HCT116 (cell line): ENCODE measurements at regions not wholly inside any gene's neighbourhood (a gene's known extent, or its start where the extent isn't known, plus 50 kb on each side); places are given as distances from the start of the nearest gene placed in this dataset.

Source experiments
- ATAC-seq: fragments of 200-7000 bp; cut with Tn5 transposase; 2 replicates; pipeline ENCODE4 v1.9.1; 2020; ENCODE audit warnings: mild to moderate bottlenecking, moderate library complexity
- BruUV-seq: library from RNA; stranded (reverse); fragments of 400-500 nt; replicated peaks from 2 replicates; lab custom pipeline; 2021; lab: Mats Ljungman, UMichigan
- CTCF ChIA-PET: fragments of 300-600 bp; sonication (Branson Sonifier 250); formaldehyde crosslinking; loops from one replicate; lab custom pipeline; 2021; ENCODE audit warnings: antibody characterized with exemption; lab: Charles Lee
- POLR2A ChIA-PET: fragments of 300-600, 350-600 bp; sonication (Branson Sonifier 250); formaldehyde crosslinking; loops from one replicate; lab custom pipeline; 2021; ENCODE audit warnings: antibody characterized with exemption; lab: Charles Lee
- RAD21 ChIA-PET, 2 experiments: fragments of 300-600 bp; sonication (Branson Sonifier 250); formaldehyde crosslinking; loops; one replicate each; lab custom pipeline; 2023; ENCODE audit warnings: low total read pairs in 2 of 2; ENCODE audit not compliant: uncharacterized antibody in 2 of 2, unreplicated experiment in 2 of 2, low non-redundant PET in 1 of 2; lab: Charles Lee
- DNase-seq: peaks from one replicate; pipeline ENCODE4 v3.0.0-alpha.2; 2010; ENCODE audit warnings: low read depth, low spot score
- H2AFZ ChIP-seq: fragments of 200-600 bp; shearing (Covaris generic), sonication (generic); 2 replicates; pipeline ENCODE4 v1.6.1; 2017; ENCODE audit warnings: low read depth, mixed run types, mixed read lengths, antibody characterized with exemption, low read length; ENCODE audit not compliant: poor library complexity, severe bottlenecking
- H3K27ac ChIP-seq: 2 replicates; pipeline ENCODE4 v1.5.1; 2012; ENCODE audit warnings: low read depth, low read length
- H3K27me3 ChIP-seq: fragments of 200-600 bp; sonication (generic); 2 replicates; pipeline ENCODE4 v1.6.1; 2016; ENCODE audit warnings: mixed run types, low read length, mixed read lengths; ENCODE audit not compliant: insufficient read depth
- H3K36me3 ChIP-seq, 2 experiments: fragments of 200-500 bp in 1 of 2; fragments of 200-600 bp in 1 of 2; sonication (Bioruptor generic) in 1 of 2; sonication (generic) in 1 of 2; 2 replicates each; pipeline versions ENCODE4 v1.5.1 to v1.6.1; 2014 to 2016; ENCODE audit warnings: low read length in 2 of 2, inconsistent platforms in 1 of 2, mixed read lengths in 1 of 2, mixed run types in 1 of 2; ENCODE audit not compliant: insufficient read depth in 2 of 2, control insufficient read depth in 1 of 2
- H3K4me1 ChIP-seq, 2 experiments: fragments of 200-600 bp in 1 of 2; sonication (generic) in 1 of 2; 2 replicates each; pipeline versions ENCODE4 v1.5.1 to v1.6.1; 2012 to 2017; ENCODE audit warnings: low read length in 2 of 2, inconsistent platforms in 1 of 2, mild to moderate bottlenecking in 1 of 2, mixed read lengths in 1 of 2, mixed run types in 1 of 2, moderate library complexity in 1 of 2; ENCODE audit not compliant: insufficient read depth in 2 of 2, control insufficient read depth in 1 of 2
- H3K4me2 ChIP-seq: fragments of 200-600 bp; sonication (generic); 2 replicates; pipeline ENCODE4 v1.6.1; 2017; ENCODE audit warnings: mixed run types, low read length, mixed read lengths
- H3K4me3 ChIP-seq, 2 experiments: fragments of 200-600 bp in 1 of 2; sonication (generic) in 1 of 2; replicated peaks in 1 of 2; 2 replicates each; pipeline ENCODE4 v1.5.1; 2011 to 2016; ENCODE audit warnings: low read length in 2 of 2, control low read depth in 1 of 2, low read depth in 1 of 2, mild to moderate bottlenecking in 1 of 2, mixed read lengths in 1 of 2, mixed run types in 1 of 2
- H3K79me2 ChIP-seq: fragments of 200-600 bp; sonication (generic); 2 replicates; pipeline ENCODE4 v1.6.1; 2017; ENCODE audit warnings: mild to moderate bottlenecking, mixed run types, low read length, moderate library complexity, mixed read lengths; ENCODE audit not compliant: insufficient read depth
- H3K9ac ChIP-seq: fragments of 200-600 bp; sonication (generic); 2 replicates; pipeline ENCODE4 v1.6.1; 2016; ENCODE audit warnings: low read length, mixed read lengths
- H3K9me2 ChIP-seq: fragments of 200-600 bp; sonication (generic), shearing (Covaris generic); 2 replicates; pipeline ENCODE4 v1.6.1; 2017; ENCODE audit warnings: mixed run types, mild to moderate bottlenecking, moderate library complexity; ENCODE audit not compliant: insufficient read depth
- H3K9me3 ChIP-seq, 2 experiments: fragments of 200-500 bp in 1 of 2; fragments of 200-600 bp in 1 of 2; sonication (Bioruptor generic) in 1 of 2; sonication (generic) in 1 of 2; 2 replicates each; pipeline ENCODE4 v1.6.1; 2014 to 2017; ENCODE audit warnings: low read length in 2 of 2, mixed read lengths in 2 of 2, inconsistent platforms in 1 of 2, low read depth in 1 of 2, mild to moderate bottlenecking in 1 of 2, mixed run types in 1 of 2, moderate library complexity in 1 of 2; ENCODE audit not compliant: control insufficient read depth in 1 of 2, insufficient read depth in 1 of 2
- H4K20me1 ChIP-seq: fragments of 200-600 bp; sonication (generic), shearing (Covaris generic); 2 replicates; pipeline ENCODE4 v1.6.1; 2017; ENCODE audit warnings: mixed run types, mild to moderate bottlenecking, moderate library complexity; ENCODE audit not compliant: insufficient read depth
- EGR1 ChIP-seq: IDR thresholded peaks from 2 replicates; pipeline ENCODE4 v1.6.1; 2012; ENCODE audit warnings: low read depth
- ELF1 ChIP-seq: IDR thresholded peaks from 2 replicates; pipeline ENCODE4 v1.6.1; 2012; ENCODE audit warnings: low read depth, borderline replicate concordance
- FOSL1 ChIP-seq: IDR thresholded peaks from 2 replicates; pipeline ENCODE4 v1.6.1; 2012; ENCODE audit warnings: low read depth
- JUND ChIP-seq: IDR thresholded peaks from 2 replicates; pipeline ENCODE4 v1.6.1; 2012
- POLR2A ChIP-seq: IDR thresholded peaks from 2 replicates; pipeline ENCODE4 v1.7.0; 2011; ENCODE audit warnings: borderline replicate concordance; ENCODE audit not compliant: insufficient read depth, insufficient read length; ENCODE audit errors: extremely low read depth
- POLR2AphosphoS5 ChIP-seq: IDR thresholded peaks from 2 replicates; pipeline ENCODE4 v1.6.1; 2011; ENCODE audit warnings: mild to moderate bottlenecking, low read depth, low read length, moderate library complexity
- SIN3A ChIP-seq: IDR thresholded peaks from 2 replicates; pipeline ENCODE4 v1.6.1; 2012; ENCODE audit warnings: low read depth
- SP1 ChIP-seq: IDR thresholded peaks from 2 replicates; pipeline ENCODE4 v1.6.1; 2012; ENCODE audit warnings: low read depth
- TCF7L2 ChIP-seq: IDR thresholded peaks from 2 replicates; pipeline ENCODE4 v1.7.0; 2011; ENCODE audit warnings: borderline replicate concordance, inconsistent platforms; ENCODE audit not compliant: insufficient read depth, insufficient read length; ENCODE audit errors: extremely low read depth
- YY1 ChIP-seq: IDR thresholded peaks from 2 replicates; pipeline ENCODE4 v1.6.1; 2011; ENCODE audit warnings: low read length, low read depth, moderate library complexity, mild to moderate bottlenecking; ENCODE audit not compliant: insufficient replicate concordance; ENCODE audit errors: extremely low read depth
- ZFX ChIP-seq: fragments of 450-650 bp; IDR thresholded peaks from 2 replicates; pipeline ENCODE4 v1.6.1; 2017
- intact Hi-C: fragments of 100-400 bp; cut with micrococcal nuclease; formaldehyde crosslinking; loops from 2 replicates; pipeline ENCODE4 v1.10.0; 2022
- TF ChIP-seq, protein P1 (sequence below), 3 experiments: fragments of 200-600 bp in 1 of 3; sonication (generic) in 1 of 3; IDR thresholded peaks in 2 of 3; conservative IDR thresholded peaks in 1 of 3; 2 replicates each; pipeline ENCODE4 v1.5.1; 2012 to 2017; ENCODE audit warnings: low read depth in 2 of 3, low read length in 2 of 3, antibody characterized with exemption in 1 of 3, borderline replicate concordance in 1 of 3, control low read depth in 1 of 3, mild to moderate bottlenecking in 1 of 3, mixed read lengths in 1 of 3, mixed run types in 1 of 3, moderate library complexity in 1 of 3; ENCODE audit not compliant: insufficient read depth in 1 of 3
- TF ChIP-seq, protein P2 (sequence below): IDR thresholded peaks from 2 replicates; pipeline ENCODE4 v1.6.1; 2012; ENCODE audit warnings: low read depth
- TF ChIP-seq, protein P3 (sequence below): IDR thresholded peaks from 2 replicates; pipeline ENCODE4 v1.6.1; 2012

DNA sequence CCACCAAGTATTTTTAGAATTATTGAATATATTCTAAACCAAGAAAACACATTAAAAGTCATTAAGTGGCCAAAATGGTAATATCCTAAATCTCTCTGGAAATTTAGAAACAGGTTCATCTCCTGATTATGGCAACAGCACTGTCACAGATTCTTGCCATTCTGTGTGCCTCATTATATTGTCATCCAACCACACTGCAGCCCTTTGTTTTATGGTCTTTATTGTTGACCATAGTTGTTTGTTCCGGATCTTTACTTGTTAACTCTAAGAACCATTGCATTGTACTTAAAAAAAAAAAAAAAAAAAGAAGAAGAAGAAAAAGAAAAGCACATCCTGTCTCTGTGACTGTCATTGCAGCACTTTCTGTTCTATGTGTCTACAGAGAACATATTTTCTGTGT lies 822.1 kb upstream of the ADGRL3 start:
- POLR2A ChIA-PET: no interaction called here
- RAD21 ChIA-PET: no interaction called here
- Histone ChIP-seq H3K79me2 (no peaks in the 10 kb centered on the region), H2AFZ (no peak overlapping the region), H3K27me3 (no peaks in the 10 kb centered on the region), H3K9ac (no peak overlapping the region), H3K36me3 (no peaks in the 10 kb centered on the region), H3K27ac (no peak overlapping the region), H3K4me1 (no peaks in the 10 kb centered on the region), H3K4me3 (no peak overlapping the region)
- CTCF ChIA-PET: no interaction called here
- intact Hi-C loops: no loop called here
- TF ChIP-seq, protein P1, sequence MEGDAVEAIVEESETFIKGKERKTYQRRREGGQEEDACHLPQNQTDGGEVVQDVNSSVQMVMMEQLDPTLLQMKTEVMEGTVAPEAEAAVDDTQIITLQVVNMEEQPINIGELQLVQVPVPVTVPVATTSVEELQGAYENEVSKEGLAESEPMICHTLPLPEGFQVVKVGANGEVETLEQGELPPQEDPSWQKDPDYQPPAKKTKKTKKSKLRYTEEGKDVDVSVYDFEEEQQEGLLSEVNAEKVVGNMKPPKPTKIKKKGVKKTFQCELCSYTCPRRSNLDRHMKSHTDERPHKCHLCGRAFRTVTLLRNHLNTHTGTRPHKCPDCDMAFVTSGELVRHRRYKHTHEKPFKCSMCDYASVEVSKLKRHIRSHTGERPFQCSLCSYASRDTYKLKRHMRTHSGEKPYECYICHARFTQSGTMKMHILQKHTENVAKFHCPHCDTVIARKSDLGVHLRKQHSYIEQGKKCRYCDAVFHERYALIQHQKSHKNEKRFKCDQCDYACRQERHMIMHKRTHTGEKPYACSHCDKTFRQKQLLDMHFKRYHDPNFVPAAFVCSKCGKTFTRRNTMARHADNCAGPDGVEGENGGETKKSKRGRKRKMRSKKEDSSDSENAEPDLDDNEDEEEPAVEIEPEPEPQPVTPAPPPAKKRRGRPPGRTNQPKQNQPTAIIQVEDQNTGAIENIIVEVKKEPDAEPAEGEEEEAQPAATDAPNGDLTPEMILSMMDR (IDR thresholded peaks at IDR 0.05 in 2 of 3, conservative IDR thresholded peaks at IDR 0.05 in 1 of 3; ENCODE audit: borderline replicate concordance in 1 of 3, insufficient read depth in 1 of 3, low read depth in 2 of 3, low read length in 2 of 3): no peak
- no peak for TF ChIP-seq POLR2A
- no peak for TF ChIP-seq JUND
- TF ChIP-seq, all 23 proteins: peak for 0
- Histone ChIP-seq H3K9me3 (peaks cover 4 to 8% of the 10 kb centered on the region in 2 experiments; a peak in 3 of 4 replicates), H3K9me2 (no peaks in the 10 kb centered on the region), H3K4me2 (no peak overlapping the region), H4K20me1 (no peaks in the 10 kb centered on the region)
- DNase-seq (no peak), ATAC-seq (no peak)
- no TSS peak for BruUV-seq

DNA sequence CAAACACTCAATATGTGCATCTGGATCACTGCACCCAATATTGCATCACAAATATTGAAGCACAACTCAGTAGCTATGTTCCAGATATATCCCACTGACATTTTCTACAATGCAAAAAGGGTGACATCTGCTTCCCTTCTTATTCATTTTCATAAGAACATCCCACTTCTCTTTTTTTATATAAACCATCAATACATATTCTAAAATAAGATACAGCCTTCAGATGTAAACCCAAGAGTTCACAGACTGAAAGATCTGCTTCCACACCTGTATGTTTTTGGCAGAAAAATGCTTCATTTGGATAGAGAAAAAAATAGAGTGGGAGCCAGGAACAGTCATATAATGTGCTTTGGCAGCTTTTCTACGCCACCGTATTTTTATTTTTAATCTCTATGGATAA lies 815.6 kb upstream of the ADGRL3 start:
- intact Hi-C loops: no loop called here
- BruUV-seq: no TSS peak
- Histone ChIP-seq H3K9me3 (peaks cover 0 to 13% of the 10 kb centered on the region in 2 experiments; a peak in 3 of 4 replicates), H2AFZ (no peak overlapping the region), H3K36me3 (no peaks in the 10 kb centered on the region), H4K20me1 (no peaks in the 10 kb centered on the region), H3K79me2 (no peaks in the 10 kb centered on the region), H3K27ac (no peak overlapping the region), H3K4me3 (no peak overlapping the region), H3K4me1 (no peaks in the 10 kb centered on the region), H3K9ac (no peak overlapping the region), H3K4me2 (no peak overlapping the region), H3K9me2 (no peaks in the 10 kb centered on the region), H3K27me3 (no peaks in the 10 kb centered on the region)
- DNase-seq (no peak), ATAC-seq (no peak)
- ChIA-PET POLR2A (no interaction called here), RAD21 (no interaction called here), CTCF (no interaction called here)
- TF ChIP-seq, protein P2, sequence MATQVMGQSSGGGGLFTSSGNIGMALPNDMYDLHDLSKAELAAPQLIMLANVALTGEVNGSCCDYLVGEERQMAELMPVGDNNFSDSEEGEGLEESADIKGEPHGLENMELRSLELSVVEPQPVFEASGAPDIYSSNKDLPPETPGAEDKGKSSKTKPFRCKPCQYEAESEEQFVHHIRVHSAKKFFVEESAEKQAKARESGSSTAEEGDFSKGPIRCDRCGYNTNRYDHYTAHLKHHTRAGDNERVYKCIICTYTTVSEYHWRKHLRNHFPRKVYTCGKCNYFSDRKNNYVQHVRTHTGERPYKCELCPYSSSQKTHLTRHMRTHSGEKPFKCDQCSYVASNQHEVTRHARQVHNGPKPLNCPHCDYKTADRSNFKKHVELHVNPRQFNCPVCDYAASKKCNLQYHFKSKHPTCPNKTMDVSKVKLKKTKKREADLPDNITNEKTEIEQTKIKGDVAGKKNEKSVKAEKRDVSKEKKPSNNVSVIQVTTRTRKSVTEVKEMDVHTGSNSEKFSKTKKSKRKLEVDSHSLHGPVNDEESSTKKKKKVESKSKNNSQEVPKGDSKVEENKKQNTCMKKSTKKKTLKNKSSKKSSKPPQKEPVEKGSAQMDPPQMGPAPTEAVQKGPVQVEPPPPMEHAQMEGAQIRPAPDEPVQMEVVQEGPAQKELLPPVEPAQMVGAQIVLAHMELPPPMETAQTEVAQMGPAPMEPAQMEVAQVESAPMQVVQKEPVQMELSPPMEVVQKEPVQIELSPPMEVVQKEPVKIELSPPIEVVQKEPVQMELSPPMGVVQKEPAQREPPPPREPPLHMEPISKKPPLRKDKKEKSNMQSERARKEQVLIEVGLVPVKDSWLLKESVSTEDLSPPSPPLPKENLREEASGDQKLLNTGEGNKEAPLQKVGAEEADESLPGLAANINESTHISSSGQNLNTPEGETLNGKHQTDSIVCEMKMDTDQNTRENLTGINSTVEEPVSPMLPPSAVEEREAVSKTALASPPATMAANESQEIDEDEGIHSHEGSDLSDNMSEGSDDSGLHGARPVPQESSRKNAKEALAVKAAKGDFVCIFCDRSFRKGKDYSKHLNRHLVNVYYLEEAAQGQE: no peak
- TF ChIP-seq SIN3A (no peak), ELF1 (no peak), POLR2A (no peak), EGR1 (no peak), POLR2AphosphoS5 (no peak), SP1 (no peak), FOSL1 (no peak), ZFX (no peak), TCF7L2 (no peak), YY1 (no peak)
- TF ChIP-seq, protein P3, sequence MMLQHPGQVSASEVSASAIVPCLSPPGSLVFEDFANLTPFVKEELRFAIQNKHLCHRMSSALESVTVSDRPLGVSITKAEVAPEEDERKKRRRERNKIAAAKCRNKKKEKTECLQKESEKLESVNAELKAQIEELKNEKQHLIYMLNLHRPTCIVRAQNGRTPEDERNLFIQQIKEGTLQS: no peak
